MM.1S (cell line): ENCODE measurements at regions not wholly inside any gene's neighbourhood (a gene's known extent, or its start where the extent isn't known, plus 50 kb on each side); places are given as distances from the start of the nearest gene placed in this dataset.

Experiments used
- CTCF ChIP-seq: fragments of 300-600 bp; sonication (generic); IDR thresholded peaks from 2 replicates; pipeline ENCODE4 v1.5.1; 2016; ENCODE audit warnings: antibody characterized with exemption, low read length, mixed read lengths
- EZH2 ChIP-seq: fragments of 300-600 bp; sonication (generic); optimal IDR thresholded peaks from 2 replicates; pipeline ENCODE3; 2017; ENCODE audit warnings: low read depth, mild to moderate bottlenecking, antibody characterized with exemption, low read length, mixed read lengths
- EZH2phosphoT487 ChIP-seq: fragments of 300-600 bp; sonication (generic); IDR thresholded peaks from 2 replicates; pipeline ENCODE4 v1.6.1; 2018; ENCODE audit warnings: antibody characterized with exemption, low read length

- TF ChIP-seq CTCF (no peak), EZH2phosphoT487 (no peak), EZH2 (no peak)
Observed at GRCh38 chr10:109588259-109588658, 335.1 kb downstream of the XPNPEP1 start.
